Stromal cell of bone marrow (primary cell): ENCODE measurements at regions not wholly inside any gene's neighbourhood (a gene's known extent, or its start where the extent isn't known, plus 50 kb on each side); places are given as distances from the start of the nearest gene placed in this dataset.

Experiments used
- DNase-seq: peaks from one replicate; pipeline ENCODE4 v3.0.0-alpha.2; 2012; ENCODE audit warnings: low read depth

GRCh38 chr14:98382662-98383061, 889.3 kb downstream of the BCL11B start:
- DNase-seq = no peak

- DNase-seq = no peak
Measured at GRCh38 chr14:98385851-98386250, 886.1 kb downstream of the BCL11B start.

- DNase-seq = no peak
Measured at GRCh38 chr14:98391061-98391460, 880.9 kb downstream of the BCL11B start.

DNA sequence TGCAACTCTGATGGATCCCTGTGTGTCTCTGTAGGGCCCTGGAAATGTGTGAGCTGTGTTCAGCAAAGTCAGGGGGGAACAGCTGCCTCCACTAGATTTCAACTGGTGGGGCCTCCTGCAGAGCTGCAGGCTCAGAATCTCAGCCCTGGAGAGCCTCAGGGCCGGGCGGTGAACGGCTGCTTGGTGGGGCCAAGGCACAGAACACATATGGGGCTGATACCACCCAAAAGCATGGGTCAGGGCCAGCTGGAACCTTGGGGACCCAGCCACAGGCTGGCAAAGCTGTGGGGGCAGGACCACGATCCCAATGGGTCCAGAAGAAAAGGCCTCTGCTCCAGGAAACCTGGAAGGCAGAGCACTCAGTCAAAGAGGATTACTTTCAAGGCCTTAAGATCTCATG, 878.5 kb downstream of the BCL11B start:
- no peak for DNase-seq

DNA sequence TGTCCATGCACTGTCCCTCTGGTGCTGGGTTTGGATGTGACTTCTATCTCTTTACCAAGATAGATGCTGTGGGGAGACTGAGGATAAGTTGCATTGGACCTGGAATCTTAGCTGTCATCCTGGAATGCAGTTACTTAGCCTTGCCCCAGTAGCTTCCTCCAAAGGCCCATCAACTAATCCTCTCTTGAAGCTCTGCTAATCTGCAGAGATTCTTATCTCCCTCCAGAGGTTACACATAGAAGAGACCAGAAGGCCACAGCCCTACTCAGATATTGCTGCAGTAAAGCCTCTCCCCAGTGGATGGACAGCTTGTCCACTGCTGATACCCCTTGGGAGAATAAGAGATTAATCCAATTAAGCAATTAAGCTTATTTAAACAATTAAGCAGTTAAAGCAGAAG, 867.2 kb downstream of the BCL11B start:
- no peak for DNase-seq

- no peak for DNase-seq
Measured at GRCh38 chr14:98408024-98408555, 863.9 kb downstream of the BCL11B start.

- DNase-seq = no peak
Measured at GRCh38 chr14:98408713-98409112, 863.3 kb downstream of the BCL11B start.

- DNase-seq = no peak
Measured at GRCh38 chr14:98411154-98411553, 860.8 kb downstream of the BCL11B start.

DNA sequence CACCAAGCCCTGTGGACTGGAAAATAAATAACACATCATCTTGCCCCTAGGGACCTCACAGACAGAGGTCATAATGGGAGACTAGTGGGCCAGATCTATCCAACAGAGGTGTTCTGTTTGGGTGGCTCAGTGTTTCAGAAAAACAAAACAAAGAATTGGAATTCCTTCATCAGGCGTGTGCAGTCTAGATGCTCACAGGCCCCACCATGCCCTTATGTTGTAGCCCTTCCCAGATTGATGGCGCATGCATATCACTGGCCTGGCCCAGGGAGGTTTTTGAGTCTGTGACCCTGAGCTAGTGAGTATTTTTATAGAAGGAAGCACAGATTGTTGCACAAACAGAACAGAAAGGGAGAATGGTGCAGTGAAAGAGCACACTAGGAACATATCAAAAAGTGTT, 859.6 kb downstream of the BCL11B start:
- DNase-seq = no peak

GRCh38 chr14:98415766-98416165, 856.2 kb downstream of the BCL11B start:
- DNase-seq = no peak

DNA sequence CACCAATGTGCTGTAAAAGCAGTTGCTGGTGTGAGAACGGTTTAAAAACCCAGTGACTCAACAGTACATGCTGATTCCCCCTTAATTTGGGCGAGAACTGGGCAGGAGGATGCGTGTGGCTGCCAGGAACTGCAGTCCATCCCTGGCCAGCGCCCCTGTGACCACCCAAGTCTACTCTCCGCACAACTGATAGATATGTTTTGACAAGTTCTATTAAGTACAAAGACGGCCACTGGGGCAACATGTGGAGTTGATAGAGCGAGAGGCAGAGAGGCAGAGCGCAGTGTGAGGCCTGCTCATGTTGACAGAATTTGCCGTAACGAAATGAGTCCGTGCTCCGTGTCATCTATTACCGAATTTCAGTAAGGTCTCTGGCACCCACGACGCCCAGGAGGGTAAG, 855.0 kb downstream of the BCL11B start:
- DNase-seq = no peak

DNA sequence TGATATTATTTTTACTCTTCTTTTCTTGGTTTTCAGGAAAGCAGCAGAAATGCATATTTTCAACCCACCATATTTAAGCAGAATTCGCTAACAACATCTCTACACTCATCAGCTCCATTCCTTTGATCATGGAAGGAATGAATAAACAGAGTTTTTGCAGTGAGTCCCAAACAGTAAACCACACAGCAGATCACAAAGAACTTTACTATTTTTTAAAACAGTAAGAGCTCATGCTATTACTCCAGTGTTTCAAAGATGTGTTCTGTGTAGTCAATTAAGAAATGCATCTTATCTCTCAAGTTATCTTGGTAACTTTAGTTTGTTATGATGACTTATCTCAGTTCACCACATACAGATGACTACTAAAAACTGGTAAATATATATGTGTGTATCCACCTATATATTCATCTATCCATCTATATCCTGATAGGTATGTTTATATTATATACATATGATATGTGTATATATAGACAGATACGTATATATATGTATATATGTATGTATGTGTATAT, 843.5 kb downstream of the BCL11B start:
- no peak for DNase-seq

- DNase-seq = no peak
Measured at GRCh38 chr14:98433436-98433835, 838.6 kb downstream of the BCL11B start.

GRCh38 chr14:98437113-98437512, 834.9 kb downstream of the BCL11B start:
- no peak for DNase-seq

GRCh38 chr14:98444077-98444476, 827.9 kb downstream of the BCL11B start:
- DNase-seq = no peak

- no peak for DNase-seq
Measured at GRCh38 chr14:98445718-98446117, 826.3 kb downstream of the BCL11B start.

DNA sequence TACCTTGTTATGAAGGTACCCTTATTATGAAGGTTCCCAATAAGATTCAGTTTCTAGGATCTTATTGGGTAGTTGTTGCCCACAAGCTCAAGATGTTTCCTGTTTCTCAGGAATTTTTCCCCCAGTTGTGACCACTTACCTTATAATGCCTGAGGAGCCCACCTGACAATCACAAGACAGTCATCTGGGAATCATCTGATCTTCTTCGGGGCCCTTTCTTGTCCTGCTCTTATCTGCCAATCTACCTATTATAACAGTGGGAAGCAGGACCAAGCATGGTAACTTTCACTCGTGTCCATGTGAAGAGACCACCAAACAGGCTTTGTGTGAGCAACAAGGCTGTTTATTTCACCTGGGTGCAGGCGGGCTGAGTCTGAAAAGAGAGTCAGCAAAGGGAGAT, 825.5 kb downstream of the BCL11B start:
- no peak for DNase-seq

DNA sequence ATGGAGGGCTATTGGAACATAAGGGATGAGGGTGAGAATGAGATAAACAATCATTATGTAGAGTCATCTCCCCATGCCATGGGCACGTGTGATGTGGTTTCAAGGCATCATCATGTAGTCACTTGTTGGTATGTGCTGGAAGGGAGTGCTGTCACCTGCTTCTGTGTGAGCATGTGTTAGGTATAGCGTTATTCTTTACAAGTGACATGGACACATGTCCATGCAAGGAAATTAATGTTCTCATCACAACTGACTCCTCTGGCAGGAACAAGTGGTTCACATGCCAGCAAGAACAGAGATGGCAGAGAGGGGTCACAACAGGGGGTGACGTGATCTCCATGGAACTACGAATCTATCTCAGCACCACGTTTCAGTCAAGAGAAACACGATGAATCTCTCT, 815.8 kb downstream of the BCL11B start:
- no peak for DNase-seq

GRCh38 chr14:98458702-98459101, 813.3 kb downstream of the BCL11B start:
- DNase-seq = no peak

- no peak for DNase-seq
Measured at GRCh38 chr14:98462908-98463307, 809.1 kb downstream of the BCL11B start.

DNA sequence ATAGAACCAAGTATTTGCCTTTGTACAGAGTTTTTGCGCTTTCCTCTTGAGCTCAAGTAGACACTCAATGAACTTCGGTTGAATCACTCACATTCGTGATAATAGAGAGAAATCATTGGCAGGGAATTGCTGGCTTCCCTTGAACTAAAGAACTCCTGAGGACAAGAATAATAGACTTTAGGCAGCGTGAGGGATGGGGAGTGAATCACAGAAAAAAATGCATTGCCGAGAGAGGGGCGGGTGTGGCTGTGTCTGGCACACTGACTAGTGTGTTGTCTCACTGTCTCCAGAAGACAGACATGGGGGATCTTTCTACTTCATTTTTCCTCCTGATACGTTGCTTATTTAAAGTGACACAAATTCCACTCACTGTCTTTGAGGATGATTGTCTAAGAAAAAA, 805.2 kb downstream of the BCL11B start:
- DNase-seq = no peak

DNA sequence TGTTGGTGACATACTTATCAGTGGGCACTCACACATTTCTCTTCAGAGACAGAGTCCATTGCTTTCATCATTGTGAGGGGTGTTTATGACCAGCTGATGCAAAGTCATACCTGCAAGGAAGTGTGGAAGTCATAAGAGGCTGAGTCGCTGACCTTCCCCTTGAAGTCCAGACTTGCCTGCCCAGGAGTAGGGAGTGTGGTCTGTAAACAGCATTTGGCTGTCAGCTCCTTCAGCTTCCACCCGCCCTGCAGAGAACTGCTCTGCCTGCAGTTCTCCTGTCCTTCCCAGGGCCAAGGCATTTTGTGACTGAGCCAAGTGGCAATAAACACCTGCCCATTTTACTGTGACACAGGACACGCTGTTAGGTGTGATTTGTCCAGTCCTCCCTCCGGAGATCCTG, 801.3 kb downstream of the BCL11B start:
- DNase-seq = no peak

GRCh38 chr14:98474900-98475299, 797.1 kb downstream of the BCL11B start:
- DNase-seq = no peak

DNA sequence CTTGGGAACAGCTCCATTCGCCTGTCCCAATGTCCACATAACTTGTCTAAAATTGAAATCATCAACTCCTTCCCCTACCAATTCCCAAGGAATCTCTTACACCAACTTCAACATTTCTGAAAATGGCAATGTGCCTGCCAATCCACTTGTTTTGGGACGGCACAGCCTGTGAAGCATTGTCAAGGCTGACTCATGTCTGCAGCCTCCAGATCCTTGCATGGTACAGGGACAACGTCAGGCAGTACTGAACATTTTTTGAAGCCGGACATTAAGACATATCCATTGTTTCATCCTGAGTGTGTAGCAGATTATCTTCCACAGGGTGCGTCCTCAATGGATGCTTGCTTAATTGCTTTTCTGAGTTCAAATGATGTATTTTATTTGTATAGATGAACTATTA, 794.1 kb downstream of the BCL11B start:
- DNase-seq = no peak

DNA sequence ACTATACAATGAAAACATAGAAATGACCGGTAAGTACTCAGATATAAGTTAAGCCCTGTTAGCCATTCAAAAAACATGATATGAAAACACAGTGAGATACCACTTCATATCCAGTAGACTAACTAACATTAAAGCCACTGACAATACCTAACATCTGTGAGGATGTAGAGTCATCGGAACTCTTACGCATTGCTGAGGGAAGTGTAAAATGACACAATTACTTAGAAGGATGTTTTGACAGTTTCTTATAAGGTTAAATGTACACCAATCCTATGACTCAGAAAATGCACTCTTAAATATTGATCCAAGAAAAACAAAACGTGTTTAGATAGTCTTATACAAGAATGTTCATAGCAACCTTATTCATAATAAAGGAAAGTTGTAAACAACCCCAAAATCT, 782.9 kb downstream of the BCL11B start:
- no peak for DNase-seq
